ENCODE measurements at regions not wholly inside any gene's neighbourhood (a gene's known extent, or its start where the extent isn't known, plus 50 kb on each side); places are given as distances from the start of the nearest gene placed in this dataset.
A peak's percentile ranks its signal among the peaks of the same experiment; 100 is the strongest.

DNA sequence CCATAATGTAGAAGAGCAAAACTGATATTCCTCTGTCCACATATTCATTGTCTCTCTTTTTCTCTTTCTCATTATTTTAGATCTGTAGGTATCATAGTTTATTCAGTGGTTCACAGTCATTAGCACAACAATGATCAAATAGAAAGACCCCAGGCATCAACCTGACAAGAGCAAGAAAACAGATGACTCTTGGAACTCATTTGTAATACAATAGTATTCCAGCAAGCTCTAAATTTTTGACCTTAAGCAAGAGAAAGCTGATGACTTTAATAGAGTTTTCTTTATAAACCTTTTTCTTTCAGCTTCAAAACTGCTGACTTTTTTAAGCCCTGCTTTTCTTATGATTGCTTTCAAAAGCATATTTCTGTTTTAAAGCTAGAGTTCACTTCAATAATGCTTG, 507.5 kb upstream of the SORCS1 start (continued):
- TF ChIP-seq, protein P1, sequence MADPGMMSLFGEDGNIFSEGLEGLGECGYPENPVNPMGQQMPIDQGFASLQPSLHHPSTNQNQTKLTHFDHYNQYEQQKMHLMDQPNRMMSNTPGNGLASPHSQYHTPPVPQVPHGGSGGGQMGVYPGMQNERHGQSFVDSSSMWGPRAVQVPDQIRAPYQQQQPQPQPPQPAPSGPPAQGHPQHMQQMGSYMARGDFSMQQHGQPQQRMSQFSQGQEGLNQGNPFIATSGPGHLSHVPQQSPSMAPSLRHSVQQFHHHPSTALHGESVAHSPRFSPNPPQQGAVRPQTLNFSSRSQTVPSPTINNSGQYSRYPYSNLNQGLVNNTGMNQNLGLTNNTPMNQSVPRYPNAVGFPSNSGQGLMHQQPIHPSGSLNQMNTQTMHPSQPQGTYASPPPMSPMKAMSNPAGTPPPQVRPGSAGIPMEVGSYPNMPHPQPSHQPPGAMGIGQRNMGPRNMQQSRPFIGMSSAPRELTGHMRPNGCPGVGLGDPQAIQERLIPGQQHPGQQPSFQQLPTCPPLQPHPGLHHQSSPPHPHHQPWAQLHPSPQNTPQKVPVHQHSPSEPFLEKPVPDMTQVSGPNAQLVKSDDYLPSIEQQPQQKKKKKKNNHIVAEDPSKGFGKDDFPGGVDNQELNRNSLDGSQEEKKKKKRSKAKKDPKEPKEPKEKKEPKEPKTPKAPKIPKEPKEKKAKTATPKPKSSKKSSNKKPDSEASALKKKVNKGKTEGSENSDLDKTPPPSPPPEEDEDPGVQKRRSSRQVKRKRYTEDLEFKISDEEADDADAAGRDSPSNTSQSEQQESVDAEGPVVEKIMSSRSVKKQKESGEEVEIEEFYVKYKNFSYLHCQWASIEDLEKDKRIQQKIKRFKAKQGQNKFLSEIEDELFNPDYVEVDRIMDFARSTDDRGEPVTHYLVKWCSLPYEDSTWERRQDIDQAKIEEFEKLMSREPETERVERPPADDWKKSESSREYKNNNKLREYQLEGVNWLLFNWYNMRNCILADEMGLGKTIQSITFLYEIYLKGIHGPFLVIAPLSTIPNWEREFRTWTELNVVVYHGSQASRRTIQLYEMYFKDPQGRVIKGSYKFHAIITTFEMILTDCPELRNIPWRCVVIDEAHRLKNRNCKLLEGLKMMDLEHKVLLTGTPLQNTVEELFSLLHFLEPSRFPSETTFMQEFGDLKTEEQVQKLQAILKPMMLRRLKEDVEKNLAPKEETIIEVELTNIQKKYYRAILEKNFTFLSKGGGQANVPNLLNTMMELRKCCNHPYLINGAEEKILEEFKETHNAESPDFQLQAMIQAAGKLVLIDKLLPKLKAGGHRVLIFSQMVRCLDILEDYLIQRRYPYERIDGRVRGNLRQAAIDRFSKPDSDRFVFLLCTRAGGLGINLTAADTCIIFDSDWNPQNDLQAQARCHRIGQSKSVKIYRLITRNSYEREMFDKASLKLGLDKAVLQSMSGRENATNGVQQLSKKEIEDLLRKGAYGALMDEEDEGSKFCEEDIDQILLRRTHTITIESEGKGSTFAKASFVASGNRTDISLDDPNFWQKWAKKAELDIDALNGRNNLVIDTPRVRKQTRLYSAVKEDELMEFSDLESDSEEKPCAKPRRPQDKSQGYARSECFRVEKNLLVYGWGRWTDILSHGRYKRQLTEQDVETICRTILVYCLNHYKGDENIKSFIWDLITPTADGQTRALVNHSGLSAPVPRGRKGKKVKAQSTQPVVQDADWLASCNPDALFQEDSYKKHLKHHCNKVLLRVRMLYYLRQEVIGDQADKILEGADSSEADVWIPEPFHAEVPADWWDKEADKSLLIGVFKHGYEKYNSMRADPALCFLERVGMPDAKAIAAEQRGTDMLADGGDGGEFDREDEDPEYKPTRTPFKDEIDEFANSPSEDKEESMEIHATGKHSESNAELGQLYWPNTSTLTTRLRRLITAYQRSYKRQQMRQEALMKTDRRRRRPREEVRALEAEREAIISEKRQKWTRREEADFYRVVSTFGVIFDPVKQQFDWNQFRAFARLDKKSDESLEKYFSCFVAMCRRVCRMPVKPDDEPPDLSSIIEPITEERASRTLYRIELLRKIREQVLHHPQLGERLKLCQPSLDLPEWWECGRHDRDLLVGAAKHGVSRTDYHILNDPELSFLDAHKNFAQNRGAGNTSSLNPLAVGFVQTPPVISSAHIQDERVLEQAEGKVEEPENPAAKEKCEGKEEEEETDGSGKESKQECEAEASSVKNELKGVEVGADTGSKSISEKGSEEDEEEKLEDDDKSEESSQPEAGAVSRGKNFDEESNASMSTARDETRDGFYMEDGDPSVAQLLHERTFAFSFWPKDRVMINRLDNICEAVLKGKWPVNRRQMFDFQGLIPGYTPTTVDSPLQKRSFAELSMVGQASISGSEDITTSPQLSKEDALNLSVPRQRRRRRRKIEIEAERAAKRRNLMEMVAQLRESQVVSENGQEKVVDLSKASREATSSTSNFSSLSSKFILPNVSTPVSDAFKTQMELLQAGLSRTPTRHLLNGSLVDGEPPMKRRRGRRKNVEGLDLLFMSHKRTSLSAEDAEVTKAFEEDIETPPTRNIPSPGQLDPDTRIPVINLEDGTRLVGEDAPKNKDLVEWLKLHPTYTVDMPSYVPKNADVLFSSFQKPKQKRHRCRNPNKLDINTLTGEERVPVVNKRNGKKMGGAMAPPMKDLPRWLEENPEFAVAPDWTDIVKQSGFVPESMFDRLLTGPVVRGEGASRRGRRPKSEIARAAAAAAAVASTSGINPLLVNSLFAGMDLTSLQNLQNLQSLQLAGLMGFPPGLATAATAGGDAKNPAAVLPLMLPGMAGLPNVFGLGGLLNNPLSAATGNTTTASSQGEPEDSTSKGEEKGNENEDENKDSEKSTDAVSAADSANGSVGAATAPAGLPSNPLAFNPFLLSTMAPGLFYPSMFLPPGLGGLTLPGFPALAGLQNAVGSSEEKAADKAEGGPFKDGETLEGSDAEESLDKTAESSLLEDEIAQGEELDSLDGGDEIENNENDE (IDR thresholded peaks at IDR 0.05; ENCODE audit: insufficient replicate concordance, low read length), result peak; percentile 43
- TF ChIP-seq SP4 (IDR thresholded peaks at IDR 0.05; ENCODE audit: low read length), result no peak
- no peak for TF ChIP-seq RBBP5 (IDR thresholded peaks at IDR 0.05; ENCODE audit: borderline replicate concordance, low read depth, low read length)
